Smooth muscle cell (in vitro differentiated cells): ENCODE measurements at regions not wholly inside any gene's neighbourhood (a gene's known extent, or its start where the extent isn't known, plus 50 kb on each side); places are given as distances from the start of the nearest gene placed in this dataset.

Experiments
- DNase-seq: peaks from one replicate; lab custom pipeline; 2025; ENCODE audit not compliant: unreplicated experiment; lab: John Stamatoyannopoulos, UW
- H2AFZ ChIP-seq: fragments of 200-600 bp; sonication (generic); 2 replicates; pipeline ENCODE4 v1.6.0; 2016; ENCODE audit warnings: antibody characterized with exemption, low read depth, mild to moderate bottlenecking
- H3F3A ChIP-seq: fragments of 200-600 bp; sonication (generic); 2 replicates; pipeline ENCODE4 v1.6.0; 2017; ENCODE audit warnings: antibody characterized with exemption, low read depth
- H3K27ac ChIP-seq: fragments of 200-600 bp; sonication (generic); 2 replicates; pipeline ENCODE4 v1.5.1; 2016; ENCODE audit warnings: low read depth, mild to moderate bottlenecking
- H3K27me3 ChIP-seq: fragments of 200-600 bp; sonication (generic); 2 replicates; pipeline ENCODE4 v1.6.1; 2016; ENCODE audit warnings: low read depth, mild to moderate bottlenecking
- H3K36me3 ChIP-seq: fragments of 200-600 bp; sonication (generic); 2 replicates; pipeline ENCODE4 v1.5.1; 2016; ENCODE audit warnings: low read depth
- H3K4me1 ChIP-seq: fragments of 200-600 bp; sonication (generic); 2 replicates; pipeline ENCODE4 v1.5.1; 2016; ENCODE audit warnings: low read depth
- H3K4me2 ChIP-seq: fragments of 200-600 bp; sonication (generic); 2 replicates; pipeline ENCODE4 v1.6.0; 2016; ENCODE audit warnings: mild to moderate bottlenecking
- H3K4me3 ChIP-seq: fragments of 200-600 bp; sonication (generic); 2 replicates; pipeline ENCODE4 v1.5.1; 2016; ENCODE audit warnings: mild to moderate bottlenecking
- H3K79me2 ChIP-seq: fragments of 200-600 bp; sonication (generic); 2 replicates; pipeline ENCODE4 v1.6.0; 2016; ENCODE audit warnings: low read depth, mild to moderate bottlenecking
- H3K9ac ChIP-seq: fragments of 200-600 bp; sonication (generic); 2 replicates; pipeline ENCODE4 v1.6.0; 2016; ENCODE audit warnings: low read depth
- H3K9me3 ChIP-seq: fragments of 200-600 bp; sonication (generic); replicated peaks from 2 replicates; pipeline ENCODE4 v1.5.1; 2016; ENCODE audit warnings: low read depth
- H4K20me1 ChIP-seq: fragments of 200-600 bp; sonication (generic); 2 replicates; pipeline ENCODE4 v1.6.0; 2016; ENCODE audit warnings: low read depth
- CTCF ChIP-seq: fragments of 200-600 bp; sonication (generic); IDR thresholded peaks from 2 replicates; pipeline ENCODE4 v1.5.1; 2017; ENCODE audit warnings: borderline replicate concordance, mild to moderate bottlenecking, antibody characterized with exemption; ENCODE audit not compliant: insufficient read depth, poor library complexity, severe bottlenecking
- WGBS: methylation state at CpG from one replicate; pipeline ENCODE4 v1.1.7; 2016; ENCODE audit warnings: low lambda C conversion rate; 5-methylcytosine and 5-hydroxymethylcytosine counted together

GRCh38 chr15:83362706-83363105 is 78.2 kb upstream of the BNC1 start:
- Histone ChIP-seq H3K9me3 (no peaks in the 10 kb centered on the region), H4K20me1 (no peaks in the 10 kb centered on the region), H3F3A (no peaks in the 10 kb centered on the region), H3K4me1 (no peaks in the 10 kb centered on the region), H3K27ac (no peak overlapping the region), H3K4me2 (no peak overlapping the region), H3K9ac (no peak overlapping the region), H3K36me3 (no peaks in the 10 kb centered on the region), H3K4me3 (no peak overlapping the region), H2AFZ (no peak overlapping the region), H3K27me3 (no peaks in the 10 kb centered on the region), H3K79me2 (no peaks in the 10 kb centered on the region)
- TF ChIP-seq CTCF = no peak
- 89% methylated on average over 2 of the region's 2 CpGs for WGBS
- no peak for DNase-seq

GRCh38 chr15:83364501-83364900 is 80.0 kb upstream of the BNC1 start:
- Histone ChIP-seq H3K36me3 (no peaks in the 10 kb centered on the region), H3K4me1 (no peaks in the 10 kb centered on the region), H3K4me2 (peak overlapping the region; percentile 80), H3K27me3 (no peaks in the 10 kb centered on the region), H3K79me2 (no peaks in the 10 kb centered on the region), H3K9me3 (no peaks in the 10 kb centered on the region), H3K9ac (no peak overlapping the region), H3K4me3 (no peak overlapping the region), H3K27ac (no peak overlapping the region), H4K20me1 (no peaks in the 10 kb centered on the region), H3F3A (no peaks in the 10 kb centered on the region), H2AFZ (no peak overlapping the region)
- no peak for DNase-seq
- no peak for TF ChIP-seq CTCF
- 66% methylated on average over 4 of the region's 4 CpGs for WGBS

- Histone ChIP-seq H3K4me3 (peak overlapping the region; percentile 46), H3K4me1 (no peaks in the 10 kb centered on the region), H3K9ac (no peak overlapping the region), H3K27me3 (no peaks in the 10 kb centered on the region), H2AFZ (peak overlapping the region; percentile 56), H3K4me2 (peak overlapping the region; percentile 80), H3K79me2 (no peaks in the 10 kb centered on the region), H3F3A (no peaks in the 10 kb centered on the region), H4K20me1 (no peaks in the 10 kb centered on the region), H3K36me3 (no peaks in the 10 kb centered on the region), H3K27ac (no peak overlapping the region), H3K9me3 (no peaks in the 10 kb centered on the region)
- peak; percentile 39 for DNase-seq
- no peak for TF ChIP-seq CTCF
- 2% methylated on average over 27 of the region's 27 CpGs for WGBS
Observed at GRCh38 chr15:83365370-83365938, 81.0 kb upstream of the BNC1 start.

- no peak for DNase-seq
- no peak overlapping the region for H3K27ac ChIP-seq
- no peaks in the 10 kb centered on the region for H3K36me3 ChIP-seq
- H3K4me2 ChIP-seq = no peak overlapping the region
- no peak overlapping the region for H2AFZ ChIP-seq
- 39% methylated on average over 9 of the region's 9 CpGs for WGBS
- H4K20me1 ChIP-seq = no peaks in the 10 kb centered on the region
- H3K9ac ChIP-seq = no peak overlapping the region
- H3K79me2 ChIP-seq = no peaks in the 10 kb centered on the region
- H3K27me3 ChIP-seq = peaks cover 28% of the 10 kb centered on the region
- TF ChIP-seq CTCF = no peak
- peaks cover 7% of the 10 kb centered on the region for H3K4me1 ChIP-seq
- H3K9me3 ChIP-seq = no peaks in the 10 kb centered on the region
- no peak overlapping the region for H3K4me3 ChIP-seq
- H3F3A ChIP-seq = no peaks in the 10 kb centered on the region
Observed at GRCh38 chr15:83372434-83372891, 74.7 kb upstream of the SH3GL3 start.
